Retina (tissue), 1 donor: ENCODE measurements at regions not wholly inside any gene's neighbourhood (a gene's known extent, or its start where the extent isn't known, plus 50 kb on each side); places are given as distances from the start of the nearest gene placed in this dataset.
A peak's percentile ranks its signal among the peaks of the same experiment; 100 is the strongest.
"Not testable (repeated sequence)": the region's sequence is repeated elsewhere in the genome, so short reads cannot be mapped to it uniquely, and the experiment has no call there.

Experiments used
- DNase-seq: peaks from one replicate; pipeline ENCODE4 v3.0.0-alpha.2; 2016

DNA sequence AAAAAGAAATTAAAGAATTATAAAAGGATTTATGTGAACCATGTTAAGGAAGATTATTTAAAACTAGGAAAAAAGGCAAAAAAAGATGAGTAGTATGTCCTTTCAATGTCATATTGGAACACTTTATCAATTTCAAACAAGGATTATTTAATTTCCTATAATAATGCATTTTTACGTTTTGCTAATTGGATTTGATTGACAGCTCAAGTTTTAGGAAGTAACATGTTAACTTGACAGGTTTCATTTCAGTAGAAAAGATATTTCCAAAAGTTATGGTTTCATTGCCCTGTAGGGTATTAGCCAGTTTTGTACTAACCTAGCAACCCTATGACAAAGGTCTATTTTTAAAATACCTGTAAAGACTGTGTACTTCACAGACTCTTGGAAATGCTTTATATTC is 379.6 kb upstream of the ZFP42 start:
- no peak for DNase-seq

DNA sequence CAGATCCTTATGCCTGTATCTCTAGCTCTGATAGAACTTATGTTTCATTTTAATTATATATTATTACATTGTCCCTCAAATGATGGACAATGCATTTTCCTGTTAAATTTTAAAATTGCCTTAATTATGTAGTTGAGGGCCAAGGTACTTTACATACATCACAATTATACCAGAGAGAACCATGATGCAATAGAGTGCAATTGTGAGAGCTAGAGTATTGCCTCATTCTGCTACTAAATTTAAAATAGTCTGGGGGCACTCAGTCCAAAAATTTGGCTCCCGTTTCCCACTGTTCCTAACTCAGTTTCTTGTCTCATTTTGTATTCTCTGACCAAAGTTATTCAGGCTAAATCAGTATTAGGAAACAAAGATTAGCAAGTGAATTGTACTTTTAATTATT is 378.5 kb upstream of the ZFP42 start:
- no peak for DNase-seq

DNA sequence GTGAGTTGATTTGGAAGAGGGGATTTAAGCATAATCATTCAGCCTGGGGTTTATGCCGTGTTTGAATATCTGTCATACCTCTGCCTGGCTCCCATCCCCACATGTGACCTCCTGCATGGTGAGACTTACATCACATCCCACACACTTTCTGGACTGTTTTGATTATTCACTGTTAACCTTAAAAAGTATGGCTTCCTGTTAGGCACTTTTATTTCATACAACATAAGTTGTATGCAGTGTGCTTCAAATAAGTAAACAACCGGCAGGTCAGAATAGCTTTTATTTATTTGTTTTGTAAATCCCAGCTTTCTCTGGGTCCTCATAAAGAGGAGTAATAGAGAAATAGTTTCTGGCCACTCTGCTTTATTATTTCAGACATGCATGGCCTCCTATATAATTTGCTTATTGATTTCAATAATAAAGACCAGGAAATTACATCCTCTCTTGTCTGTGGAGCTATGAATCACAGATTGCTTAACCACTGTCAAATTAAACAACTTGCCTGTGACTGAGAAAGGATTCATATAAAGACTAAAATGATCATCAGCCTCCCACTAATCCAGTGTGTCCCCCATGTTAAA is 376.8 kb upstream of the ZFP42 start:
- no peak for DNase-seq

DNA sequence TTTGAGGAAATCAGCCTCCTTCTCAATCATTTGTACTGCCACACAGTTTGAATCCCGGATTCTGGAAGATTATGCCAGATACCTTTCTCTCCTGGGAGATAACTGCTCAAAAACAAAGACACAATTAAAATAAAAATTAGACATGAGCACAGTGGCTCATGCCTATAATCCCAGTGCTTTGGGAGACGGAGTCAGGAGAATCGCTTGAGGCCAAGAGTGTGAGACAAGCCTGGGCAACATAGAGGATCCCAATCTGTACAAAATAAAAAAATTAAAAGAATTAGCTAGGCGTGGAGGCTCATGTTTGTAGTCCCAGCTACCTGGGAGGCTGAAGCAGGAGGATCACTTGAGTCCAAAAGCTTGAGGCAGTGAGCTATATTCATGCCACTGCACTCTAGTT is 376.3 kb upstream of the ZFP42 start:
- no peak for DNase-seq

DNA sequence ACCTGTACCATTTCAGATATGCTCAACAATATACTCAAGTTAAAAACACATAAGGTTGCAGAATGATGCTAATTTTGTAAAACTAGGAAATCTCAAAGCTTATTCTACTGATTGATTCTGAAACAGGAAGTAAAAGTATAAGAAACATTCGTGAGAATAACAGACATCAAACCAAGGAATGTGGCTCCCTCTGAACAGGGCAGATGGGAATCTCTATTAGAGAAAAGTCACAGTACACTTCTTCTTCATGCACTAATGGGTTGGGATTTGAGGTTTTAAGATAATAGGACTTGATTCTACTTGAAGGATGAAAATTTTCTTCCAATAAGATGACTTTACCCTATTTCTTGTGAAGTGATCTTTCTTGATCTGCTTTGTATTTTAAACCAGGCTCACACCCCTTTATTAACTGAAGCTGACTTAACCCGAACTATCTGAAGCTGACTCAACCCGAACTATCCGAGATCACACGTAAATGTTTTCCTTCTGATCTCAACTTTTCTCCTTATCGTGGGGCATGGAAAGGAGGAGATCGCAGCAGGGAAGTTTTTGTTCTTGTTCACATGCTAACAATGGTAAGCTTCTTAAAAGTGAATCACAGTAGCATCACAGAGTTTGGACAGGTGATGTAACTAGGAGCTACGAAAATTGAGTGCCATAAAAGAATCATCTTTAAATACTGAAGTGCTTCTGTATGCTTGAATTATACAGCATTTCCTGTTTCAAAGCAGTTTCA is 363.1 kb upstream of the ZFP42 start:
- no peak for DNase-seq

DNA sequence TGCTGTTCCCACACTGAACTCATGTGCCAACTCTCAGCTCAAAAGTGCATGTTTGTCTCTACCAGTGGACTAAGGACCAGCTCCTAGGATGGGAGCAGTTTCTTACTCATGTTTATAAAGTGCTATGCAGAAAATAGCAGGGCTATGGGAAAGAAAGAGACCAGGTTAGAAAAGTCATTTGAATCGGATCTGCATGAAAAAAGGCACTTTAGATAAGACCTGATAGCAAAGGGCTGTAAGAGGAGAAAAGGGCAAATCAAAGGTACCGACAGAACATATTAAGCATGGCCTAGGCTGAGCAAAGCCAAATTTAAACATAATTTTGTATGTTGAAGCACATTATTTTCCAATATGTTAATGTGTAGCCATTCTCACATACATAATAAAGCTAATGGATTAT is 362.3 kb upstream of the ZFP42 start:
- DNase-seq, result no peak

DNA sequence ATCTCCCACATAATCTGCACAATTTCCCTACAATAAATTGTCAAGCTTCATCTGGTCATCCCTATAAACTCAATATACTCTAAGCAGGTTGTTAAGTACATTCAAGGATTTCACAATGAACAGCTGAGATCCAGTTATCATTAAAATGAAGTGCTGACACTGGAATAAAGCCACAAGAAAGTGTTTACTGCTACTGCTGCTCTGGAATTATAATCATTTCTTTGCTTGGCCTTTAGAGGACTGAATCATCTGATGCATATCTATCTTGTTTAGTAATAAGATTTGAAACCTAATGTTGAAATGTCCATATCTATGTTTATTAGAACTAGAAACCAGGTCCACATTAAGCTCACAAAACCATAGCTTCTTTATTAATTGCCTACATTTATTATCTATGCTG is 338.6 kb upstream of the ZFP42 start:
- DNase-seq, result no peak

DNA sequence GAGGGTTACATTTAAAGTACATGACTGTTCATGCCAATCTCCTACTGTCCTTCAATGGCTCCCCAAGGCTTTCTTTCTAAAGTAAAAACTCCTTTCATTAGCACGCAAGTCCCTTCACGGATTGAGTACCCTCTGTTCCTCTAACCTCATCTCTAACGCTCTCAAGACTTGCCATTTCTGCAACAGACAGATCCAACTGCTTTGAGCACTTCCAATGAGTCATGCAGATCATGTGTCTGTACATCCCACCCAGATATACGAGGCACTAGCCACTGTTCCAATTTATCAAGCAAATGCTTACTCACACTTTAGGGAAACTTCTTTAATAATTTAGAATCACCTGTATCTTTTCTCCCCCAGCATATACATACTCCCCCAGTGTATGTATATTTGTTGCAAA is 332.5 kb upstream of the ZFP42 start:
- DNase-seq, result no peak

DNA sequence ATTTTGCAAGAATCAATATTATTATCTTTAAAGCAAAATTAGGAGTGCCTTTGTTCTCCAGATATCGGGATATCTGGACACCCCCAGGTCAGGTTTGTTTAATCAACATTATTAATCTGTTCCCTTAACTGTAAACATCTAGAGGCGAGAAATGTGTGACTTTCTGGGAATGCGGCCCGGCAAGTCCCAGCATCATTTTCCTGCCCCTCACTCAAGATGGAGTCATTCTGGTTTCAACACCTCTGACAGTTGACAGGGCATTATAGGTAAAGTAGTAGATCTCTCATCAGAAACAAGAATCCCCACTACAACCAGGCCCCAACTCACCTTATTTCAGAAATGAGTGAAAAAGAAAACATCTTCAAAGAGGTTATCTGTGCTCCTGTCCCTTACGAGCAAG is 331.6 kb upstream of the ZFP42 start:
- DNase-seq, result no peak

DNA sequence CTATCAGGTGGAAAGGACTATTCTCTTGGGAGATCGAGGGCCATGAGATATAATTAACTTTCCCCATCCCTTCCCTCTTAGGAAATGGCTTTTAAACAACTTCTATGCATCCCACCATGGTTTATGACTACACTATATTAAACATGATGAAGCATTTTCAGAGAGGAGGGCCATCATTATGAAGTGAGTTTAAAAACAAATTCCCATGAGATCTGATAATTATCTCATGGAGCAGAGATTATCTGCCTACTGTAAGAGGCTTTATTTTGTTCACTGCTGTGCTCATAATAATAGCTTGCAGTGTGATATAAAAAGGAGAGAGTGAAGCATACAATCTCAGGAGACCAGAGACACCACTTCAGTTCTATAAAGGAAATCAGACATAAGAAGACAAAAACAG is 330.5 kb upstream of the ZFP42 start:
- no peak for DNase-seq

DNA sequence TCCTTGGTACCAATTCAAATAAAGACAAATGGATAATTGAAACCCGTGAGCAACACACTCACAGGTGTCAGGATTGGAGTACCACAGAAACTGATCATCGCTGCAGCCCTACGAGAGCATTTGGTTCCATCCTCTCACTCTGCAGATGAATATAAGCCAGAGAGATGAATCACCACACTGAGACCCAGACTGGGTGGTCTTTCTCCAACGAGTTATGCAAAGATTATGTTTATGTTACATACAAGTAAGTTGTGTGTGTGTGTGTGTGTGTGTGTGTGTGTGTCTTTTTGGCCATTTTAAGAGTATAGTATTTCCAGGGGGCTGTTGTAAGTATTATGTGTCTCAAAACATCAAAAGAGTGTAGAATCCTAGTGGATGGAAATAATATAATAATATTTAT is 329.5 kb upstream of the ZFP42 start:
- DNase-seq, result no peak

DNA sequence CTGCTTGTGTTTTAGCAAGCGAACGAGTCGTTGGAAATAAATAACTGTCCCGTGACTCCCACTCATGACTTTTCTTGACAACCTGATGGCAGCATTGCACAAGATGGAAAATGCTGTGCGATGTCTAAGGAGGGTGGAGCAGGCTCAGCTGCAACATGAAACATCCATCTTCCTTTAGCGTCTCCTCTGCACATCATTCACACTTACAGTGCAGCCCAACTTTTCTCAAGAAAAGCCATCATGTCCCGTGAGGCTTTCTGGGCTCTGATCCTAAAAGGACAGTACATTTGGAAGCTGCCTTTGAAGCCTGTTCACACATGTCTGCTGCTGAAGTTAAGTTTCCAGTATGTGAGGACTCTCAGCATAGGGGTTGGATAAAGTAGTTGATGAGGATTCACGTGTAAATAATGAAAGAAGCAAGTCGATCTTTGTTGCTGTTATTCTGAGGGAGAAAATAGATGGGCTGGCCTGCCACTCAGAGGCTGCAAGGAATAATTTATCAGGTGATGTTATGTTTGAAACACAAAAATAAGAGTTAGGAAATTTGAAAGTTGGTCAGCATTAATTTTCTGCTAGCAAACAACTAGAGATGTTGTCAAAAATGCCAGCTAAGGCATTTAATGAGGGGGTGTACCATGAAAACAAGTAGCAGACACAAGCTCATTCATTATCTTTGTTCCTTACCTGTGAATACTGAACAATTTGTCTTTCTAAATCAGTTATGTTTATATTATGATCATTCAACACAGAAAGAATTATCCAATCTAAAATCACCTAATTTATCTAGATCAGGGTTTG is 328.7 kb upstream of the ZFP42 start:
- DNase-seq, result peak; percentile 34

DNA sequence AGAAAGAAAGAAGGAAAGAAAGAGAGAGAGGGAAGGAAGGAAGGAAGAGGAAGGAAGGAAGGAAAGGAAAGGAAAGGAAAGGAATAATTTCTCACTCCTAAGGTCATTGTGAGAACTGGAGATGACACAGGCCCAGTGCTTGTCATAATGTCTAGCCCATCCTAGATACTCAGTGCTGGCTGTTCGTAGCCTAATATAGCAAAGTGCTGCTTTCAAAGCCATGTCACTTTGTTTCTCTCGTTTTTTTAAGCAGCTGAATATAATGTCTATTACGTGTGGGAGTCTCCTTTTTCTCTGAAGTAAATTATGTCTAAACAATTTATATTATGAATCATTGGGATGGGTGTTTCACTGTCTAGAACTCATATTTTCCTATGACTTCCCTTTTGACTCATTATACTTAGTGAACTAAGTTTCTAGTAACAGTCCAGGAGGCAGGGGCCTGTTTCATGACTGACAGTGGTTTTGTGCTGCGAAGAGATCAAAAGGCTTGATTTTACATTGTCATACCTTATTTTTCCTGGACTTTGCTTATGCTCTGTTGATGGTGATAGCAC is 327.0 kb upstream of the ZFP42 start:
- no peak for DNase-seq

DNA sequence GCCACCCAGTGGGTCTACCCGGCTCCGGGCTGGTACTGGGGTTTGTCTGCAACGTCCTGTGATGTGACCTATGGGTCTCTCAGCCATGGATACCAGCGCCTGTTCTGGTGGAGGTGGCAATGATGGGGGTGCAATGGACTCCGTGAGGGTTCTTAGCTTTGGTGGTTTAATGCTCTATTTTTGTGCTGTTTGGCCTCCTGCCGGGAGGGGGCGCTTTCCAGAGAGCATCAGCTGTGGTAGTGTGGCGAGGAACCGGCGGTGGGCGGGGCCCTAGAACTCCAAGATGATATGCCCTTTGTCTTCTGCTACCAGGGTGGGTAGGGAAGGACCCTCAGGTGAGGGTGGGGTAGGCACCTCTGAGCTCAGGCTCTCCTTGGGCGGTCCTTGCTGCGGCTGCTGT is 324.1 kb upstream of the ZFP42 start:
- not testable (repeated sequence) for DNase-seq

DNA sequence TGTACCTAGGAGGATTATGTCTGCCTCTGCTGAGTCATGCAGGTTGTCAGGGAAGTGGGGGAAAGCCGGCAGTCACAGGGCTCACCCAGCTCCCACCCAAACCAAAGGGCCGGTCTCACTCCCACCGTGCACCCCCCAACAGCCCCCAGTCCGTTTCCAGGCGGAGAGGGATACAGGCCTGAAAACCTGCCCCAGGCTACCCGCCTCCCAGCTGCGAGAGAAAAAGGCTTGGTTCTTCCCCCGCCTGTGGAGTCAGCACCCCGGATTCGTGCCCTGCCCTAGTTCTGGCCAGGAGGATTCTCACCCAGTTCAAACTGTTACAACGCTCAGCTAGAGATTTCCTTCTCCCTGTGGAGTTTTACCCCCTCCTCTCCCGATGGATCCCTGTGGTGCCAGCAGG is 323.6 kb upstream of the ZFP42 start:
- DNase-seq, result not testable (repeated sequence)

DNA sequence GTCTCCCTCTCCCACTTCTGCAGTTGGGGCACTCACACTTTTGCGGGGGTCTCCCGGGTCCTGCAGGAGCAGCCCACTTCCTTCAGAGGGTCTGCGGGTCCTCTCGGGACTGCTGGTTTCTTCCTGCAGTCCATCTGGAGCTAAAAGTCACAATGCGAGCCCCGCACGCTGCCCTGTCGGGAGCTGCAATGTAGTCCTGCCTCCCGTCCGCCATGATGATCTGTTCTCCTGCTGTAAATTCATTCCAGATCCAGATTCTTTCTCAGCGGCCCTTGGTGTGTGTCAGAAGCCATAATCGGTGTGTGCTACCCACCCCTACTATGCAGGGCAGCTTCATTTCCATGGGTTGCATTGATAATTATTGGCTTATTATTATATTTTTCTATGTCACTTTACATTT is 323.0 kb upstream of the ZFP42 start:
- DNase-seq, result not testable (repeated sequence)

DNA sequence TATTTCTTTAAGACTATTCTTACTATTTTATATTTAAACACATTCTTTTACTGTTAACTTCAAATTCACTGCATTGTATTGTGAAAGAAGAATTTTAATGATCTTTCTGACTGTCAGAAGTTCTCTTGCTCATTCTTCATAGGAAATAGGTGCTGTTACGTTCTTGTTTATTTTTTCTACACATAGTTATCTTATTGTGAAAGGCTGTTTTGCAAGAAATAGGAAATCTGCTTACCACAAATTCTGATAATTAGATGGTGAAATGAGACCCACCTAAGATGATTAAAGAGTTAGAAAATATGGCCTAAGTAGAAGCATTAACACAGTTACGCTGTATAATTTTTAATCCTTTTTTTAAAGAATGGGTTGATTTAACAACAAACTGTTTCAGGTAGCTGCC is 316.1 kb upstream of the ZFP42 start:
- DNase-seq, result no peak

DNA sequence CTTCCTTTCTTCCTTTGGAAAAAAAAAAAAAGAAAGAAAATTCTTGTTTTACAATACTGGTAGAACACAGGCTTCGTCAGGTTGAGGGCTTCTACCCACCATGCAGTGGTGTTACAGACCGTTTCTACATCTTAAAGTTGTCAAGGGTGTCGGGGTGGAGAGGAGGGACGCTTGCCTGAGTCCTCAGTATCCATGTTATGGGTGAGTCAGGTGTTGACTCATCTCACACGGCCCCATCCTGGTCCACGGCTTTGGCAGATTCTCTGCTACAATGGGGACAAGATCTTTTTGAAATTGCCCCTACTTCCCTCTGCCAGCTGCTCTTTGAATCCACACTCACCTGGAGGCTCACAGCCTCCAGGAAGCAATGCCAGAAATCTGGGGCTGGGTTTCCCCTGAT is 310.3 kb upstream of the ZFP42 start:
- DNase-seq, result no peak

DNA sequence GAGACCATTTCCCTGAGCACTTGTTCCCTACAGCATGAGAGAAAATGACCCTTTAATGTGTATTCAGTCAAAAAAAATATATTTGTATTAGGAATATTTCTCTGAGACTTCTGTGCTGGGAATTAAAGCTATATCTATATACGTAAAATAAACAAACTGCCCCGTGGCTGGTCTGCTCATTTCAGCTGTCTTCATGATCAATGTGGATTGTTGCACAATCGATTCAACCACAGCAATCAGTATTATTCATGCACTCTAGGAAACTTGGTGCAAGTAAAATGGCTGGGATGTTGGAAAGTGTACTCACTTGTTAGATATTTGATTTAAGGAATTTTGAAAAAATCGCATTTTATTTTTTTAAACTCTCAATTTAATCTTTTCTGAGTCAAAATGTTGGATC is 307.9 kb upstream of the ZFP42 start:
- DNase-seq, result no peak

DNA sequence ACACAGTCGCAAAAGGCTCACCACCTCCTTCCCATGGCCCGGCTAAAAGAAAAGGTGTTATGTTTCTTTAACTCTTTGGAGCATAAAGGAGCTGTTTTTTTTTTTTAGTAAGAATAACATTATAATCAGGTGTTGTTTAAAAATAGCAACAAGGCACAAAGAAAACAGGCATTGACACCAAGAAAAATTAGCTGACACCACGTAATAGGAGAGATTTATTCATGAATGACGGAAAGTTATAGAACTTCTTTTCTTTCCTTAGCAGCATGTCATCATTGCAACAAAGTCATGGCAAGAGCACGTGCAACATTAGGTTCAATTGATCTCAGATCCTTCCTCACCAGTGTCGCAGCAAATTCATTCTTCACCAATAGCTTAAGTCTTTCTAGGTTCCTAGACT is 302.9 kb upstream of the ZFP42 start:
- DNase-seq, result no peak

DNA sequence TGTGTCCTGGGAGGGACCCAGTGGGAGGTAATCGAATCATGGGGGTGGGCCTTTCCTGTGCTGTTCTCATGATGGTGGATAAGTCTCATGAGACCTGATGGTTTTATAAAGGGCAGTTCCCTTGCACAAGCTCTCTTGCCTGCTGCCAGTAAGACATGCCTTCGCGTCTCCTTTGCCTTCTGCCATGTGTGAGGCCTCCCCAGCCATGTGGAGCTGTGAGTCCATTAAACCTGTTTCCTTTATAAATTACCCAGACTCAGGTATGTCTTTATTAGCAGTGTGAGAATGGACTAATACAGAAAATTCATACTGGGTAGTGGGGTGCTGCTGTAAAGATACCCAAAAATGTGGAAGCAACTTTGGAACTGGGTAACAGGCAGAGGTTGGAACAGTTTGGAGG is 300.0 kb upstream of the ZFP42 start:
- DNase-seq, result not testable (repeated sequence)

DNA sequence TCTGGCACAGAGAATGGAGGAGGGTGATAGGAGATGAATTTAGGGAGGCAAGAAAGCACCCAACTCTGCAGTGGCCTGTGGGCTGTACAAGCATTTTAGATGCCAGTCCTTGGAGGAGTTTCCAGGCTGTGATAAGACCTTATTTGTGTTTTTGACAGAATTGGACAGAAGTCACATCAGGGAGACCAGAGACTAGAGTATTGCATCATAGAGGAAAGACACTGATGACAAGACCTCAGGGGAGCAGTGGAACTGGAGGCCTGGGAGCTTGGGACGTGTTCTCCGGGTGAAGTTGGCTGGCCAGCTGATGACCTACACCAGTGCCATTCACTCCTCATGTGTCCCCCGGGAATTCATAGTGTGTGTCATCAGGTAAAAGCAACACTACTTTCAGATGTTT is 284.0 kb upstream of the ZFP42 start:
- no peak for DNase-seq

DNA sequence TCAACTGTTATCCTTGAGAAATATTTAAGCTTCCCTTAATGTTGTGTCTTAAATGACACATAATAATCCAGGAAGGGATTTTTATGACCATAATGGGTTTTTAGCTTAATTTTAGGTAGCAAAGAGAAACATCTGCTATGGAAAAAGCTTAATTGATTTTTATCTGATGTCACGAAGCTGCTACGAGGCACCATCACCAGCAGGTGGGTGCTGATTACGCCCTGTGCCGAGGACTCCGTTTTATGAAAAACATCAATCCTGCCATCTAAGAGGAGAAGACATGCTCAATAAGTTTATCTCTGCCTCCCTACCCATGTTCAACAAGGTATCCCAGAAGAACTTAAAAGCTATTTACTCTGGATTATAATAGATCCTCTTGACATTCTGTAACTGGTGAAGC is 280.6 kb upstream of the ZFP42 start:
- DNase-seq, result no peak

DNA sequence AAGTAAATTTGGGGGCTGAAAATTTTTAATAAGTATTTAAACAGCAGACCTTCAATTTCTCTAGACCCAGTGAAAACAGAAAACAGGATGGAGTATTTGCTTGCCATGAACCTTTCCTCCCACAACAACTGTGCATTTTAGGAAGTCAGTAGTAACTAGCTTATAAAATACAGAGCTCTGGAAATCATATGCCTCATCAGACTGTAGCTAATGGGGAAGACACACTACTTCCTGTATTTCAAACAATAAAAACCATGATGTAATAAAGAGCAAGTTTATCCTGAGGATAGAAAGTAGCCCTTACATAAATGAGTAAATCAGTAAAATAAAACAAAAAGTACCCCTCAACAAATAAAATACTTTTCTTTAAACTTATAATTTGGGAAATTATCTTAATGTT is 280.1 kb upstream of the ZFP42 start:
- no peak for DNase-seq
